ENCODE measurements at regions not wholly inside any gene's neighbourhood (a gene's known extent, or its start where the extent isn't known, plus 50 kb on each side); places are given as distances from the start of the nearest gene placed in this dataset.

GRCh38 chr13:53324656-53325055, 296.0 kb downstream of the OLFM4 start:
- Histone ChIP-seq H3K27me3 (replicated peaks; ENCODE audit: insufficient read depth) (no peaks in the 10 kb centered on the region), H3K36me3 (no peaks in the 10 kb centered on the region), H3K4me3 (no peak overlapping the region), H3K9me3 (no peaks in the 10 kb centered on the region), H3K27ac (no peak overlapping the region), H3K4me1 (ENCODE audit: control insufficient read depth in 1 of 2, low read depth in 2 of 2) (no peaks in the 10 kb centered on the region)
- DNase-seq (ENCODE audit: low spot score) (no peak), ATAC-seq (ENCODE audit: insufficient number of reproducible peaks, low FRiP score, low read depth) (no peak)
- no peak for TF ChIP-seq CTCF (IDR thresholded peaks at IDR 0.05)

DNA sequence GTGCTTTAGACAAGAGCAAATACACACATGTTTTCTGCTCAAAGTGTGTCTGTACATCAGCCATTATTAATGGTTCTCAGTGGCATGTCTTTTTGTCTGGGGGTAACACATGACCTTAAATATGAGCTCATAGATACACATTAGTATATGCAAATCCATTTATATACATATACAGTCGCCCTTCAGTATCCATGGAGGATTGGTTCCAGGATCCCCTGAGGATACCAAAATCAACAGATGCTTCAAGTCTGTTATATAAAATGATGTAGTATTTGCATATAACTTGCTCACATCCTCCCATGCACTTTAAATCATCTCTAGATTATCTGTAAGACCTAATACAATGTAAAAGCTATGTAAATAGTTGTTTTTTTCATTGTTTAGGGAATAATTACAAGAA, 298.1 kb downstream of the OLFM4 start:
- Histone ChIP-seq H3K27ac (no peak overlapping the region), H3K9me3 (no peaks in the 10 kb centered on the region), H3K36me3 (no peaks in the 10 kb centered on the region), H3K4me3 (no peak overlapping the region), H3K4me1 (ENCODE audit: control insufficient read depth in 1 of 2, low read depth in 2 of 2) (no peaks in the 10 kb centered on the region), H3K27me3 (replicated peaks; ENCODE audit: insufficient read depth) (no peaks in the 10 kb centered on the region)
- DNase-seq (ENCODE audit: low spot score) (no peak), ATAC-seq (ENCODE audit: insufficient number of reproducible peaks, low FRiP score, low read depth) (no peak)
- no peak for TF ChIP-seq CTCF (IDR thresholded peaks at IDR 0.05)

GRCh38 chr13:53327680-53328315, 299.2 kb downstream of the OLFM4 start:
- no peak for TF ChIP-seq CTCF (IDR thresholded peaks at IDR 0.05)
- Histone ChIP-seq H3K36me3 (no peaks in the 10 kb centered on the region), H3K27me3 (replicated peaks; ENCODE audit: insufficient read depth) (no peaks in the 10 kb centered on the region), H3K9me3 (no peaks in the 10 kb centered on the region), H3K27ac (no peak overlapping the region), H3K4me1 (ENCODE audit: control insufficient read depth in 1 of 2, low read depth in 2 of 2) (no peaks in the 10 kb centered on the region), H3K4me3 (no peak overlapping the region)
- DNase-seq (ENCODE audit: low spot score) (no peak), ATAC-seq (ENCODE audit: insufficient number of reproducible peaks, low FRiP score, low read depth) (no peak)

DNA sequence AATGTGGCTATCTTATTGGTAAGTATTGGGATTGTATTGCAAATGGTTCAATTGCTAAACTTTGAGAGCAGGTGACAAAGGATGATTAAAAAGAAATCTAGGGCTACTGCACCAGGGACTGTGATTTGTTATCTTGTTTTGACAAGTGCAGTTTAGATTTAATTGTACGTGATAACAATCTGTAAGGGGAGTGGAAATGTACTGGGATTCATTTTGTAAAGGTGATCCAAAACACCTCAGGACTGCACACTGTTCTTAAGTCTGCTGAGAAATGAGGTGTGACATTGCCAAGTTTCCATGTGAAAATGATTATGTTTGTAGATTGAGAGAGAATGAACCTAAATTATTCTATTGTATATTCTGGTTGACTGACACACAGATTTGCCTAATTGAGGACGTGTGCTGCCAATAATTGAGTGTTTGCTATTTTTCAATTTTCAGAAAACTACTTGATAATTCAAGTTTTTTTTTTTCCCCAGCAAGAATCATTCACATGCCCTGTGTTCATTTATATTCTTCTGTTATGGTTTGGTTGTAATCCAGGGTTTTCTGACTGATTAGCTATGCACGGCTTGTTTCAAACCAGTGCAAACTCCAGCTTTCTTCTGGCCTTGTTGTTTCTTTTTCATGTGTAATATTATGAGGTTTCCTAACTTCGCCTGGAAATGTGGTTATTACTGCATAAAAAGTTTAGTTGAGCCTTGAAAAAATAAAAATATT, 308.0 kb downstream of the OLFM4 start:
- no peak for ATAC-seq (ENCODE audit: insufficient number of reproducible peaks, low FRiP score, low read depth)
- Histone ChIP-seq H3K9me3 (no peaks in the 10 kb centered on the region), H3K4me3 (no peak overlapping the region), H3K27me3 (replicated peaks; ENCODE audit: insufficient read depth) (no peaks in the 10 kb centered on the region), H3K36me3 (no peaks in the 10 kb centered on the region), H3K4me1 (ENCODE audit: control insufficient read depth in 1 of 2, low read depth in 2 of 2) (no peaks in the 10 kb centered on the region), H3K27ac (no peak overlapping the region)
- DNase-seq (ENCODE audit: low spot score), result no peak
- no peak for TF ChIP-seq CTCF (IDR thresholded peaks at IDR 0.05)

GRCh38 chr13:53338760-53339159, 310.1 kb downstream of the OLFM4 start:
- H3K36me3 ChIP-seq, result no peaks in the 10 kb centered on the region
- H3K27ac ChIP-seq, result no peak overlapping the region
- no peak for DNase-seq (ENCODE audit: low spot score)
- no peak for TF ChIP-seq CTCF (IDR thresholded peaks at IDR 0.05)
- H3K4me1 ChIP-seq (ENCODE audit: control insufficient read depth in 1 of 2, low read depth in 2 of 2), result no peaks in the 10 kb centered on the region
- H3K9me3 ChIP-seq, result no peaks in the 10 kb centered on the region
- no peak overlapping the region for H3K4me3 ChIP-seq
- no peak for ATAC-seq (ENCODE audit: insufficient number of reproducible peaks, low FRiP score, low read depth)
- no peaks in the 10 kb centered on the region for H3K27me3 ChIP-seq (replicated peaks; ENCODE audit: insufficient read depth)
